ENCODE measurements at regions not wholly inside any gene's neighbourhood (a gene's known extent, or its start where the extent isn't known, plus 50 kb on each side); places are given as distances from the start of the nearest gene placed in this dataset.
A peak's percentile ranks its signal among the peaks of the same experiment; 100 is the strongest.
"Not testable (repeated sequence)": the region's sequence is repeated elsewhere in the genome, so short reads cannot be mapped to it uniquely, and the experiment has no call there.

DNA sequence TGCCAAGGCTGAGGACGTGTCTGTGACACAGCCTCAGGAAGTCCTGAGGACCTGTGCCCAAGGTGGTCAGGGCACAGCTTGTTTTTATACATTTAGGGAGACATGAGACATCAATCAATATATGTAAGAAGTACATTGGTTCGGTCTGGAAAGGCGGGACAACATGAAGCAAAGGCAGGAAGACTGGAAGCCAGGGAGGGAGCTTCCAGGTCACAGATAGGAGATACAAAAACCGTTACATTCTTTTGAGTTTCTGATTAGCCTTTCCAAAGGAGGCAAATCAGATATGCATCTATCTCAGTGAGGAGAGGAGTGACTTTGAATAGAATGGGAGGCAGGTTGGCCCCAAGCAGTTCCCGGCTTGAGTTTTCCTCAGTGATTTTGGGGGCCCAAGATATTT, 127.1 kb upstream of the SGCG start:
- DNase-seq: not testable (repeated sequence)

DNA sequence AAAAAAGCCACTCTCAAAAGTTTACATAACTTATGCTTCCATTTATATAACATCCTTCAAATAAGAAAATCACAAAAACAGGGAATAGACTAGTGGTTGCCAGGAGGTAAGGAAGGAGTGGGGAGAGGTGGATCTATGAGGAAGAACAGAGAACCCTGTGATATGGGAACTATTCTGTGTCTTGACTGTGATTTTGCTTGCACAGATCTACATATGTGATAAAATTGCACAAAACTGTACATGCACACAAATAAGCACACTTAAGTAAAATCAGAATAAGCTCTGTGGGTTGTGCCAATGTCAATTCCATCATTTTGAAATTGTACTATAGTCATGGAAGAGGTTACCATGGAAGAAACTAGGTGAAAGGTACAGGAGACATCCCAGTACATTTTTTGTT, 121.6 kb upstream of the SGCG start:
- DNase-seq: peak in 1 of 2 experiments; percentile 0

GRCh38 chr13:23060959-23061358, 119.8 kb upstream of the SGCG start:
- DNase-seq: no peak

- DNase-seq: no peak
Observed at GRCh38 chr13:23067129-23067528, 113.7 kb upstream of the SGCG start.

DNA sequence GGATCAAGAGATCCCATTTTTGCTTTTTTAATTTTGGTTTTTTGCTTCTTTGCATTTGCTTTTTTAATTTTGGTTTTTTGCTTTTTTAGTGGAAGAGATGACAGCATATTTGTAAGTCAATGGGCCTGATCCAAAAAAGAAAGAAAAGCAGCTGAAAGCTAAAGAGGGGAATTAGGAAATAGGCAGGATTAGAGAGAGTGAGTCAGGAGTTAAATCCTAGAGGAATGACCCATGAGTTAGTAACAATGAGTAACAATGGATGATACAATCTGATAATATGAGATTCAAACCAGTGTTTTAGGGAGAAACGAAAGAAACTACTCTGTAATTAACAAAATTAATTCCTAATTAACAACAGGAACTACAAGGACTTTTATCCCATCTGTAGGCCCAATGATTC, 111.2 kb upstream of the SGCG start:
- no peak for DNase-seq

DNA sequence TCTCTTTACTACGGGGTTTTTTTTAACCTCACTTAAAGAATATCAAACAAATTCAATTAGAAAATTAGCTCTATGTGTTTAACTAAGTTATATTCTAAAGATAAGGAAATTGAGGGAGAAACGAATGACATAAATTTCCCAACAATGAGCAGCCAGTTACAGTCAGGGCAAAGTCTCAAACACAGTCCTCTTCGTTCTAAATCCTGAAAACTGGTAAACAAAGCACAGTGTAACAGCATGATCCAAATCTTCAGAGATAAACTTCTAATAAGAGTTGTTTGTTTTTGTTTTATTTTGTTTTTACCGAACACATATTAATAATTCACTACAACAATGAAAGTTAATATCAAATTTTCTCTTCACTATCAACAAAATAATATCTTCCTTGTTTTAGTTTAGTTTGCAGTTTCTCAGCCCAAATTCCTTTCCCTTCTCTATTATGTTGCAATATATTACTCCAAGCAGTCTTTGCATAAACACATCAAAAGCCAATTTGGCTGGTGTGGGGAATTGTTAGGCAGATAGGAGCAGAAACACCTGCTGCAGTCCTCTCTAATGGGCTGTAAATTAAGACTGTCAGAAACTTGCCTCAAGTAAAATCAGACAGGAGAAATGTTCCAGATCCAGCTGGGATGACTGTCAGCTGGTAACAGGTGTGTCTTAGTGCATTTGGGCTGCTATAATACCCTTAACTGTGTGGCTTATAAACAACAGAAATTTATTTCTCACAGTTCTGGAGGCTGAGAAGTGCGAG, 106.5 kb upstream of the SGCG start:
- no peak for DNase-seq

DNA sequence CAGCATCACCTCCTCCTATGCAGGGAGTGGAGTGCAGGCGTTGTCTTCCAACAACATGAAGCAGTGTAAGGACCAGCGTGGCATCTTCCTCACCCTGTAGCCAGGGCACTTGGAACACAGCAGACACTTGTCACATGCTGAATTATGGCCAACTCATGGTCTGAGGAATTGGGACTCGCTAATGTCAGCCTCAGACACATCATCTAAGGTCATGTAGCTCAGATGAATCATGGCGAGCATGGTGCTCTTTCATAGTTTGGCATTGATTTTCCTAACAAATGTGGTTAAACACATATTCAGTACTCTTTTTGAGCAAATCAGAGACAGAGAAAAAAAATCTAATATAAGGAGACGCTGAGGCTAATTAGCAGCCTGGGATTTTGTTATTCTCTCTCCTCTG, 99.6 kb upstream of the SGCG start:
- no peak for DNase-seq

- no peak for DNase-seq
Observed at GRCh38 chr13:23081901-23082300, 98.9 kb upstream of the SGCG start.

DNA sequence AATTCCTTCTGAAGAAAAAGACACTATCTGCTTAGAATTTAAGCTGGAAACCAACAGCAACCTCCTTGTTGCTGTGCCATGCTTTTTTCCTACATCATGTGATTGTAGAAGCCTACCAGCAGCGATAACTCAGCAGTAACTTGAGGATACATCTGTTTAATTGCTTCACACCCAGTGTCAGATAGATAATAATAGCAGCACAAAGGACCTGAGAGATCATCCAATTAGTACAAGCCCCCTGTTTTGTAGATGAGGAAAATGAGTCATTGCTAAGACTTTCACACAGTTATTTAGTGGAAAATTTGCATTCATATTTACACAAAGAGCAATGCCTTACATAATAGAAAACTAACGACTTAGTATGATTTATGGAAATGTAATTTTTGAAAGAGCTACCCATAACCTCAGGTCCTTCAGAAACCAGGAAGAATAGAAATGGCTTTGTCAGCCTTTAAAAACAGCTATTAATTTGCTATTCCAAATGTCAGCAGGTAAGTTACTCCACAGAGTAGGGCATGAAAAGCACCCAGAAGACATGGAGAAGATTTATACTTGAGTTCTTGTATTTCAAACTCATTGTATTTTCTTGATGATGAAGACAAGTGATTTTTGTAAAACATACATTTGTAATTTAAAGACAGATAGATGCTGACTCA, 93.7 kb upstream of the SGCG start:
- no peak for DNase-seq

DNA sequence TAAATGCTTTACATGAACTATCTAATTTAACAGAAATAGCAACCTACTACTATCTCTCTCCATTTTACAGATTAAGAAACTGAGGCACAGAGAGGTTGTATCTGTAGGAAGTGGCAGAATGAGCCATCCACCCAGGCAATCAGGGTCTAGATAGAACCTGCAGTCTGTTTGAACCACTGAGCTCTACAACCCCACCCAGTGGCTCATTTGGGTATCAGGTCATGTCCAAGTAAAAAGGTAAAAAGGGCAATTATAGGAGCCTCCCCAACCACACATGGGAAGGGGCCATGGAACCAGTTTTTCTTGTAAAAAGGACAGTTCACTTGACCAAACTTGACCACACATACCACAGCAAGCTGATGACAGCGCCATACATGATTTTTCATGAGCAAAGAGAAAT, 92.9 kb upstream of the SGCG start:
- DNase-seq: peak; percentile 15 to 23

DNA sequence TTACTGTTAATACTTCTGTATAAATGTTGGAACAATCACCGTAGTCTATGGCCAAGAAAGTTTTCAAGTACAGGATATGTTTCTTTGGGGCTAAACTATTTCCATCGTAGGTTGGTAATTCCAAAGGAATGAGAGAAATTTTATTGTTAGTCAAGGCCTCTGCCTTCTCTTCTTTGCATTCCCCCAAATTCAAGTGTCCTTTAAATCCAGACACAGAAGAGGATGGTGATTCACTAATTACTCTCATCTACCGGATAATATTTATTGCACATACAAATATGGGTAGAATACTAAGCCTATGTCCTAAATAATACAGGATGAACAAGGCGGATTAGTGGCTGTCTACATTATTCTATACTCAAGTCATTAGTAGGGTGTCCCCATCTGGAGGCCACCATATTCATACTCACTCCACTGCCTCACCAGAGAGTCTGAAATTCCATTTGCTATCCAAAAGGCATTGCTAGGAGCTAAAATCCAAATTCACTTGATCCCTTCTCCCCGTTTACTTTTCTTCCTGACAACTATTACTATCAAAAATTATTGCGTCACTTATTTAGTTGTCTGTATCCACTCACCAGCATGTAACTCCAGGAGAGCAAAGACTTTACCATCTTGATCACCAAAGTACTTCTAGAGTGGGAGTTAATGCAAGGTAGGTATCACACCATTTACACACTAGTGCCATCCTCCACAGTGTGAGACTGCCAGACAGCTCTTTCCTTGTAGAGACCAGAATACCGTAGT, 82.4 kb upstream of the SGCG start:
- DNase-seq: no peak

DNA sequence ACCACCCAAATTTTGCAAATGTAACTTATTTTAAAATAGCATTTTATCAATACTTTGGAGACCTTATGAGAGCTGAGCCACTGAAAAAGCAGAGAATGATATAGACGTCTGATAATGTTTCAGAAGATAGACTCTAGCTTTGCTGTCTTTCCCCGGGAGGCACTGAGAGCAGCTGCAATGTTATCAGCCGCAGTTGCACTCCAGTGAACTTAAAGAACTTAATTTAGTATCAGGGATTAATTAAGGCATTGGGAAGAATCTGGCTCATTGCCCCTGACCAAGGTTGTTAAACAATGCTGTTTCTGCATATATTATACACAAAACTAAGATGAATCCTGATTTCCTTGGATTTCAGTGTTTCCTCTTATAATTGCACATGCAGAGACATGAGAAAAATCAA, 75.7 kb upstream of the SGCG start:
- no peak for DNase-seq

- no peak for DNase-seq
Observed at GRCh38 chr13:23107665-23108064, 73.1 kb upstream of the SGCG start.

DNA sequence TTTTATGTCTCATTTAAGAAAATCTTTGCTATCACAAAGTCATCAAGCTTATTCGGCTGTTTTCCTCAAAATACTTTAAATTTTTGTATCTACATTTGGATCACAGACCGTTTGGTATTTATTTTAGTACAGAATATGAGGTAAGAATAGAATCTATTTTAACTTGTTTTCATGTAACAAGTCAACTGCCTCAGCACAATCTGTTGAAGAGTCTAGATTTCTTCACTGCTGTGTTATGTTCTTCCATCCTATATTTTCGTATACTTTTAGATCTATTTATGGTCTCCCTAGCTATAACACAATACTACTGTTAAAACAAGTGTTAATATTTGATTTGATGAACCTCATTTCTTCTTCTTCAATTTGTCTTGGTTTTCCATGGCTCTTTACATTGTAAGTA, 61.6 kb upstream of the SGCG start:
- no peak for DNase-seq

- not testable (repeated sequence) for DNase-seq
Observed at GRCh38 chr13:23127540-23127939, 53.2 kb upstream of the SGCG start.

- peak; percentile 0 to 6 for DNase-seq
Observed at GRCh38 chr13:23129331-23129730, 51.4 kb upstream of the SGCG start.

All from Kasumi-1 (cell line).